ENCODE measurements at regions not wholly inside any gene's neighbourhood (a gene's known extent, or its start where the extent isn't known, plus 50 kb on each side); places are given as distances from the start of the nearest gene placed in this dataset.
"Not testable (repeated sequence)": the region's sequence is repeated elsewhere in the genome, so short reads cannot be mapped to it uniquely, and the experiment has no call there.

GRCh38 chr3:13137941-13138832 lies 65.0 kb upstream of the IQSEC1 start:
- DNase-seq (ENCODE audit: low spot score) = no peak

- DNase-seq (ENCODE audit: low spot score) = not testable (repeated sequence)
Measured at GRCh38 chr3:13136848-13137247, 63.6 kb upstream of the IQSEC1 start.

DNA sequence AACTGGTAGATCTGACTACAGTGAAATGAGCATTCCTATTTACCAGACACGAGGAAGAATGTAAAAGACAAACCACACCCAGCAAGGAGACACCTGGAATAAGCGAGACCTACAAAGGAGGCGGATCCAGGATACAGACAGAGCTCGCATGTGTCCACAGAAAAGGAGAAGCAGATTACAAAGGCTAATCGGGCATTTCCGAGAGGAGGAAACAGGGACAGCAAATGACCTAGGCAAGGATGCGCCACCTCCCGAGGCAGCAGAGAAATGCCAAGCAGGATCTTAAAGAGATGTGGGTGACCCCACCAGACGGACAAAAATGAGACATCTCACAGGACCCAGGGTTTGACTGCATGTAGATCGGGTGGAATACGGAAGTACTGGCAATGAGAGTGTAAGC lies 63.2 kb upstream of the IQSEC1 start:
- no peak for DNase-seq (ENCODE audit: low spot score)

GRCh38 chr3:13135811-13136321 lies 62.6 kb upstream of the IQSEC1 start:
- no peak for DNase-seq (ENCODE audit: low spot score)

DNA sequence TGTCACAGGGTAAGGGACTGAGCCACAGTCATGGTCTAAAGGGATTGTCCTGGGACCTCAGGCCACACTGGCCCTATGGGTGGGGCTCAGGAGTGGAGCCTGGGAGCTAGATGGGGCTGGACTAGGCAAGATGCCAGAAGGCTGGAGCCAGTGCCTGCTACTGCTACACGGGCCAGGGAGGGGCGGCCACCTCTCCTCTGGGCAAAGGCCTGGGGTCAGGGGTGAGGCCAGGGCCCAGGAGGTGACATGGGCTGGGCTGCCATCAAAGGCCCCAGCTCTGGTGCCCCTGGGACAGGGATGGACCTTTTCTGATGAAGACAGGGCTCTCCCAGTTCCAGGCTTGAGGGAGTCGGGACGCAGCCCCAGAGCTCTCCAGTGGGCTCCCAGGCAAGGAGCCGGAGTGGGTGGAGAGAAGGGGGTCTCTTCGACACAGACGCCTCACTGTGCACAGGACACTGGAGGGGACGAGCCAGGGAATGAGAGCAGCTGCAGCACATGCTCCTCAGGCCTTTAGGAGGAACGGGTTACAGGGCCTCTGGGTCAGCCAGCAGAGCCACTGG lies 62.1 kb upstream of the IQSEC1 start:
- DNase-seq (ENCODE audit: low spot score) = no peak

DNA sequence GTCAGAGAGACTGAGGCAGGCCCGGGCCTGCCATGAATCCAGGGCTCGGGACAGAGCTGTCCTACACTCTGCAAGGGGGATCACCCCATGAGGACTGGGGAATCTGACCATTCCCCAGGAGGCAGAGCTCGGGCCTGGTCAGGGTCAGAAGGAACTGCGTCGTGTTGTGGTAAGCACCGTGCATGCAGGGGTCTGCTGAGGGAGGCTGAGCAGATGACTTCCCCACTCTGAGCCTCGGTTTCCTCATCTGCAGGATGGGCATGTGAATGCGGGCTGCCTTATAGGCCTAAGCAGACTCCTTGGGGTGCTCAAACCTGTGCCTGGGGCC lies 61.6 kb upstream of the IQSEC1 start:
- no peak for DNase-seq (ENCODE audit: low spot score)

DNA sequence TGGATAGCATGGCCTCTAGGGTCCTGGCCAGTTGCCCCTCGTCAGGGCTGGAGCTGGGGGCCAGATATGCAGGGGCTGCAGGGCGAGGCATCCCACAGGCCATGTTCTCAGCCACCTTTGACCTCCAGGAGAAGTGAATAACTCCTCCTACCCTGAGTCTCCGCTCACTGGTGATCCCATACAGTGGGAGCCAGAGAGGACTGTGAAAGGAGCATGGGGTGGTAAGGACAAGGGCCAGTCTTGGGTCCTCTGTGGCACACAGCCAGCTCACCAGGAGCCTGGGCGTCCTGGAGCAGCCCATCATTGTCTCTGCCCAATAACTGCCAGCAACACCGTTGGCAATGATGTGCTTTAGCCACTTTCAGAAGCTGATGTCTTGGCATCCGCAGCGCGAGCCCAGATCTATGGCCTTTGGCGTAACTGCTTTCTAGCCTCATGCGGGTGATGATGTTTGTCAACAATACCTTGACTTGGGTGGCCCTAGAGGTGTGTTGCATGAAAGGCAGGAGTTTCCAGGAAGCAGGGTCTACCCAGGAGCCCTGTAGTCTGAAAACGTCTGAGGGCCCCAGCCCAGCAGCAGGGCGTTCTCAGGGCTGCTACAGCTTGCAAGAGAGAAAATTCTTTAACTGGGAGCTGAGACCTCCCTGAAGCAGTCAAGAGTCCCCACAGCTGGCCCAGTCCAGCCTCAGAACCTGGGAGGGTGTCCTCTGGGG lies 61.1 kb upstream of the IQSEC1 start:
- no peak for DNase-seq (ENCODE audit: low spot score)

- DNase-seq (ENCODE audit: low spot score) = no peak
Measured at GRCh38 chr3:13133471-13133981, 60.3 kb upstream of the IQSEC1 start.

DNA sequence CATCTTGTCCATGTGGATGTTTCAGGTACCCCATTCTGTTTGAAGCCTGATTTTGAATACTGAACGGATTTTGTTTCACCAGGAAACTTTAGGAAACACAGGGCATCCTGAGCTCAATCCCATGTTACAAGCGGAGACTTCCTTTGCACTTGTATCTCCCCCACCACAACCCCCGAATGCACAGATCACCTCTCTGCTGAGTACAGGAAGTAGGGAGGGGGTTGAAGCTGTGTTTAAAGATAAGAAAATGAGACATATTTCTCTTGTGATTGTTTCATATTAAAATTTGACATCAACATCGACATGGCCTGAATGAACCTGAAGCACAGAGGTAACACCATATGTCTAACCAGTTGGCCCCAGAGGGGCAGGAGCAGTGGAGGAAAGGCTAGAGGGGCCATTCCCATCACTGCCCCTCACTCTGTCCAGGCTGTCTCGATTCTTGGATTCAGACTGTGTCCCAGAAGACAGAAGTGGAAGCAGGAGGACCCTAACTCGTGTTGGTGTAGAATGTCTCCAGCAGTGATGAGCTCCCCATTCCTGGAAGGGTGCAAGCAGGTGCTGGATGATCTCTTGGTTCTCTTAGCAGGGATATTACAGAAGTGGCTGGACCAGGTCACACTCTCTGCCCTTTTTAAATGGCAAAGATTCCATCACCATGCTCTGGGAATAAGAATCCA lies 59.6 kb upstream of the IQSEC1 start:
- DNase-seq (ENCODE audit: low spot score) = no peak

DNA sequence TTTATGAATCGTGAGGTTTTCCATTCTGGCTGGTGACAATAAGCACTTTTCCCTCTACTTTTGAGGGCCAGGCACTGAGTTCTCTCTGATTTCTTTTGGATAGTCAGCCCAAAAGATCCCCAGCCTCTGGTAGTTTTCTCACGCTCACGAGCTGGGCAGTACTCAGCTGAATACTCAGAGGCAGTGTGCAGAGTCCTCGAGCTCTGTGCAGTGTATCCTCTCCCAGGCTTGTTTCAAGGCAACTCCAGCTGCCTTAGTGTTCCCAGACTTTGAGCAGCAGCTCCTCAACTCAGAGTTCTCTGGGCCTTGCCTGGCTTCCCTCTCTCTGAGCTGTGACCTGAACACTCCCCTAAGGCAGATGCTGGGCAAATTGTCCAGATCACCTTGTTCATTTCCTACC lies 59.1 kb upstream of the IQSEC1 start:
- no peak for DNase-seq (ENCODE audit: low spot score)

GRCh38 chr3:13130464-13131193 lies 57.4 kb upstream of the IQSEC1 start:
- no peak for DNase-seq (ENCODE audit: low spot score)

DNA sequence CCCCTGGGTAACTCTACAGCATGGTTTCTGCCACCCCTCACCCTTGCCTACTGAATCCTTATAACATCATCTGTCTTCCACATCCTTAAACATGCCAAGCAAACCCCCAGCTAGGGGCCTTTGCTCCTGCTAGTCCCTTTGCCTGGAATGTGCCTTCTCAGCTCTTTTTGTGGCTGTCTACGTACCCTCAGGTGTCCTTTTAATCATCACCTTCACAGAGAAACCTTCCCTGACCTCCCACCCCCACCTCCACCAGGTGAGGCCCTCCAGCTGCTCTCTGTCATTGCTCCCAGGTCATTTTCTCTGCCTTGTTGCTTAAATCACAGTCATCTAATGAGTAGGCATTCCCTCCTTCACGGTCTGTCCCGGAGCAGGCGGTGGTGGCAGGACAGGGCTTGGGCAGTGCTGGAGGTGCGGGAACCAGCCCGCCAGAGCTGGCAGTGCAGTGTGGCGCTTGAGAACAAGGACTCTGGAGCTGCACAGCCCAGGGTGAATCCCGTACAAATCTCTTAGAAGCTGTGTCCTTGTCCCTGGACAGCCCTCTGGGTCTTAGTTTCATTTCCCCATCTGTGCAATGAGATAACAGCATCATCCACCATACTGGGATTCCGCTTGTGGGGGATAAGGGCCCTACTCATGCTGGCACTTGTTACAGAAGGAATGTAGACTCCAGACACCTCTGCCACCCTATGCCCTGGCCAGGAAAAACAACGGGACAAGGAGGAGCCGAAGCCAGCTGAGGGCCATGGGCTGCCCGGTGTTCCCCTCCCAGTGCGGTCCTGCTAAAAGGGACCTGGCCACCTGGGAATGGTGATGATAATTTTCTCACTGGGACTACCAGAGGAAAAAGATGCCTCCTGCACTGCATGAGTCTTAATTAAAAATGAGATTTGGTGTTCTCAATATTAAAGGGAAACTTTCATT lies 52.1 kb upstream of the IQSEC1 start:
- DNase-seq (ENCODE audit: low spot score) = no peak

DNA sequence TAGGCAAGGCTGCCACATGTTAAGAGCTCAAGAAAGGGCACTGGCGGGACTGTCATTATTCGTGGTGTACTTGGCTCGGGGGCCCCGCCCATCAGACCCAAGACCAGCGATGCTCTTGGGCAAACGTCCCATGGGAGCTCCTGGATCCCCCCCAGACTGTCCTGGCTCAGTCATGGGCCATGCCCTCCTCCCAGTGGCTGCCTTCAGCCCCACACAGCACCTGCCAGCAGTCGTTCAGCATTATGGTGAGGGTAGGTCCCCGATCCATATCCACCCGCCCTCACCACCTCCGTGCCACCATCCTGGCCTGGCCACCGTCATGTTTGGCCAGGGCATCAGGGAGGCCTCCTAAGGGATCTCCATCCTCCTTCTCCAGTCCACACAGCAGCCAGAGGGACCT lies 51.4 kb upstream of the IQSEC1 start:
- no peak for DNase-seq (ENCODE audit: low spot score)

DNA sequence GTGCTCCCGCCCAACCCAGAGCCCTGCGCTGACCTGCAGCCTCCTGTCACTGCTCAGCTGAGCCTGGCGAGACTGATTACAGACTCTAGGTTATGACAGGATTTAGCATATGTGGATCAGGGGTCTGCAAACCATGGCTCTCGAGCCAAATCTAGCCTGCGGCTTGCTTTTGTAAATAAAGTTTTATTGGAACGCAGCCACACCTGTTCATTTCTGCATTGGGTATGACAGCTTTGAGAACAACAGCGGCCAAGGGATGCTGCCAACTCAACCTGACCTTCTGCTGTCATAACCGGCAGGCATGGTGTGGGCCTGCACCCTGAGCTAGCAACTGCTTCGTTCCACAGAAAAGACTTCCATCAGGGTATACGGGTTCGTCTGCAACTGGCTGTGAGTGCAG lies 50.5 kb upstream of the IQSEC1 start:
- no peak for DNase-seq (ENCODE audit: low spot score)

GRCh38 chr3:13123013-13123654 lies 49.9 kb upstream of the IQSEC1 start:
- no peak for DNase-seq (ENCODE audit: low spot score)

All from iPS-NIHi11 (cell line).